K562 (cell line): ENCODE measurements at regions not wholly inside any gene's neighbourhood (a gene's known extent, or its start where the extent isn't known, plus 50 kb on each side); places are given as distances from the start of the nearest gene placed in this dataset.

ENCODE experiments used
- ATAC-seq: fragments of 200-7000 bp; cut with Tn5 transposase; 3 replicates; pipeline ENCODE4 v1.9.1; 2020; ENCODE audit warnings: moderate library complexity
- BruUV-seq: library from RNA; stranded (reverse); fragments of 400-500 nt; replicated peaks from 2 replicates; lab custom pipeline; 2021; lab: Mats Ljungman, UMichigan
- CTCF ChIA-PET: fragments of 300-600 bp; formaldehyde crosslinking; extraction: SDS; loops from one replicate; lab custom pipeline; 2021; ENCODE audit warnings: low intra/inter-chr PET ratio; lab: Yijun Ruan, JAX
- POLR2A ChIA-PET: fragments of 300-600, 350-650 bp; sonication (Branson Sonifier 250); formaldehyde crosslinking; extraction: SDS; loops from one replicate; lab custom pipeline; 2021; ENCODE audit warnings: antibody characterized with exemption, inconsistent platforms; lab: Yijun Ruan, JAX
- DNase-seq, 4 experiments: peaks; one replicate each; pipeline versions ENCODE4 v3.0.0 to v3.0.0-alpha.2; 2011 to 2018; ENCODE audit warnings: low spot score in 3 of 4, mixed read lengths in 3 of 4; ENCODE audit errors: extremely low read depth in 1 of 4
- FAIRE-seq: peaks from 2 replicates; lab custom pipeline; 2011; peaks lifted over from hg19 to GRCh38; lab: Jason Lieb, UNC
- H2AFZ ChIP-seq: 2 replicates; pipeline ENCODE4 v1.6.0; 2011; ENCODE audit warnings: low read depth, low read length, control low read depth, inconsistent platforms
- H3K27ac ChIP-seq: fragments of 200-600 bp; 3 replicates; pipeline ENCODE4 v1.8.0; 2011; ENCODE audit warnings: low read depth, mild to moderate bottlenecking, control low read depth, inconsistent platforms, low read length, moderate library complexity, mixed read lengths; ENCODE audit errors: extremely low read depth
- H3K27me3 ChIP-seq, 2 experiments: fragments of 300-600 bp in 1 of 2; 2 replicates in 1 of 2; 3 replicates in 1 of 2; pipeline versions ENCODE4 v1.6.0 to v1.8.0; 2011; ENCODE audit warnings: inconsistent platforms in 2 of 2, low read length in 2 of 2, mild to moderate bottlenecking in 1 of 2, mixed read lengths in 1 of 2, moderate library complexity in 1 of 2; ENCODE audit not compliant: control insufficient read depth in 2 of 2, insufficient read depth in 2 of 2
- H3K36me3 ChIP-seq: fragments of 300-600 bp; 3 replicates; pipeline ENCODE4 v1.8.0; 2011; ENCODE audit warnings: mild to moderate bottlenecking, low read length, inconsistent platforms; ENCODE audit not compliant: control insufficient read depth, insufficient read depth
- H3K4me1 ChIP-seq, 2 experiments: fragments of 200-600 bp in 1 of 2; replicated peaks in 1 of 2; 2 replicates in 1 of 2; 3 replicates in 1 of 2; pipeline versions ENCODE4 v1.5.1 to v1.8.0; 2011; ENCODE audit warnings: inconsistent platforms in 2 of 2, low read length in 2 of 2, mild to moderate bottlenecking in 1 of 2, mixed read lengths in 1 of 2, moderate library complexity in 1 of 2; ENCODE audit not compliant: control insufficient read depth in 2 of 2, insufficient read depth in 2 of 2
- H3K4me2 ChIP-seq: 2 replicates; pipeline ENCODE4 v1.6.1; 2011; ENCODE audit warnings: low read length, control low read depth, inconsistent platforms, mixed read lengths; ENCODE audit not compliant: insufficient read depth
- H3K4me3 ChIP-seq: fragments of 200-600 bp; sonication (generic), shearing (Covaris generic); 2 replicates; pipeline ENCODE4 v1.5.1; 2016; ENCODE audit warnings: control low read depth, inconsistent platforms
- H3K79me2 ChIP-seq: fragments of 200-600 bp; 3 replicates; pipeline ENCODE4 v1.8.0; 2011; ENCODE audit warnings: low read length, inconsistent platforms; ENCODE audit not compliant: control insufficient read depth, insufficient read depth
- H3K9ac ChIP-seq, 2 experiments: 2 replicates each; pipeline versions ENCODE4 v1.6.0 to v1.6.1; 2011; ENCODE audit warnings: low read depth in 2 of 2, low read length in 2 of 2, control low read depth in 1 of 2, inconsistent platforms in 1 of 2, mild to moderate bottlenecking in 1 of 2, mixed read lengths in 1 of 2; ENCODE audit not compliant: insufficient read depth in 1 of 2
- H3K9me1 ChIP-seq: one replicate; pipeline ENCODE4 v1.6.0; 2011; ENCODE audit warnings: inconsistent platforms, mild to moderate bottlenecking, low read length, moderate library complexity; ENCODE audit not compliant: control insufficient read depth, insufficient read depth
- H3K9me3 ChIP-seq: replicated peaks from 2 replicates; pipeline ENCODE4 v1.5.1; 2011; ENCODE audit warnings: low read depth, low read length, inconsistent platforms; ENCODE audit not compliant: control insufficient read depth, insufficient read depth
- H4K20me1 ChIP-seq: replicated peaks from 2 replicates; pipeline ENCODE4 v1.6.1; 2011; ENCODE audit warnings: low read length, inconsistent platforms, mixed read lengths; ENCODE audit not compliant: control insufficient read depth, insufficient read depth
- CHD4 ChIP-seq: fragments of 200-600 bp; sonication (generic); IDR thresholded peaks from 3 replicates; pipeline ENCODE4 v1.6.1; 2012; ENCODE audit warnings: low read depth, mild to moderate bottlenecking, mixed read lengths, low read length, inconsistent platforms; ENCODE audit not compliant: insufficient read depth, insufficient replicate concordance, poor library complexity, severe bottlenecking
- EP400 ChIP-seq: fragments of 450-650 bp; IDR thresholded peaks from 2 replicates; pipeline ENCODE4 v1.6.1; 2017; ENCODE audit warnings: antibody characterized with exemption, mild to moderate bottlenecking, moderate library complexity
- GATAD2B ChIP-seq: fragments of 450-650 bp; IDR thresholded peaks from 2 replicates; pipeline ENCODE4 v1.6.1; 2017; ENCODE audit warnings: mild to moderate bottlenecking, borderline replicate concordance
- HNRNPH1 ChIP-seq: fragments of 200-400 bp; formaldehyde crosslinking; optimal IDR thresholded peaks from 2 replicates; pipeline ENCODE3; 2017; ENCODE audit warnings: low read depth, mild to moderate bottlenecking, low read length, moderate library complexity
- KLF6 ChIP-seq: fragments of 250-450 bp; sonication (Bioruptor Pico); IDR thresholded peaks from 2 replicates; pipeline ENCODE4 v1.4.0; 2020; ENCODE audit warnings: mild to moderate bottlenecking, moderate library complexity, borderline replicate concordance
- MECOM ChIP-seq: fragments of 250-450 bp; sonication (Bioruptor Pico); IDR thresholded peaks from 2 replicates; pipeline ENCODE4 v1.8.0; 2022; ENCODE audit warnings: inconsistent platforms
- MEF2A ChIP-seq: IDR thresholded peaks from 2 replicates; pipeline ENCODE4 v1.6.1; 2011; ENCODE audit warnings: low read depth, mild to moderate bottlenecking, low read length, moderate library complexity; ENCODE audit not compliant: control insufficient read depth
- PHF20 ChIP-seq: fragments of 450-650 bp; IDR thresholded peaks from 2 replicates; pipeline ENCODE4 v1.6.1; 2018; ENCODE audit not compliant: partially characterized antibody
- PTTG1 ChIP-seq: fragments of 450-650 bp; IDR thresholded peaks from 2 replicates; pipeline ENCODE4 v1.6.1; 2016; ENCODE audit warnings: low read depth, mild to moderate bottlenecking, missing genetic modification characterization, missing compliant biosample characterization
- RBM17 ChIP-seq: fragments of 200-400 bp; formaldehyde crosslinking; IDR thresholded peaks from 2 replicates; pipeline ENCODE4 v1.6.1; 2017; ENCODE audit warnings: low read depth, mild to moderate bottlenecking, low read length, borderline replicate concordance
- SOX6 ChIP-seq: fragments of 450-650 bp; IDR thresholded peaks from 2 replicates; pipeline ENCODE4 v1.6.1; 2014; ENCODE audit warnings: mild to moderate bottlenecking
- STAT5B ChIP-seq: fragments of 250-450 bp; sonication (Bioruptor Pico); IDR thresholded peaks from 2 replicates; pipeline ENCODE4 v1.8.0; 2021; ENCODE audit warnings: mild to moderate bottlenecking, inconsistent platforms
- WHSC1 ChIP-seq: IDR thresholded peaks from one replicate; pipeline ENCODE4 v1.6.1; 2012; ENCODE audit warnings: low read length, control low read depth, inconsistent platforms
- XRCC4 ChIP-seq: IDR thresholded peaks from one replicate; pipeline ENCODE4 v1.6.1; 2011; ENCODE audit not compliant: insufficient read depth, insufficient read length; ENCODE audit errors: extremely low read depth
- ZFP36 ChIP-seq: fragments of 150-350 bp; IDR thresholded peaks from 2 replicates; pipeline ENCODE4 v1.6.1; 2018; ENCODE audit warnings: low read length, low read depth; ENCODE audit not compliant: partially characterized antibody
- ZNF197 ChIP-seq: fragments of 200-800 bp; sonication (Bioruptor generic); IDR thresholded peaks from 2 replicates; pipeline ENCODE4 v1.6.1; 2016; ENCODE audit warnings: low read depth, missing genetic modification characterization, missing compliant biosample characterization
- ZNF507 ChIP-seq: conservative IDR thresholded peaks from 2 replicates; pipeline ENCODE4 v1.6.1; 2017; ENCODE audit warnings: missing genetic modification characterization, missing compliant biosample characterization
- WGBS: fragments of 100-300 bp; shearing (Covaris generic); methylation state at CpG from one replicate; pipeline ENCODE4 v1.1.6; 2016; ENCODE audit warnings: low coverage, mixed read lengths; ENCODE audit not compliant: insufficient coverage; ENCODE audit errors: missing lambda C conversion rate; 5-methylcytosine and 5-hydroxymethylcytosine counted together
- in situ Hi-C: fragments of 300-500 bp; cut with MboI; formaldehyde crosslinking; loops from 4 replicates; pipeline ENCODE4 v1.15.0; 2018; ENCODE audit warnings: inconsistent platforms, mixed read lengths
- intact Hi-C: fragments of 100-400 bp; cut with micrococcal nuclease; formaldehyde crosslinking; loops from 2 replicates; pipeline ENCODE4 v1.14.2; 2022
- TF ChIP-seq, protein P1 (sequence below): fragments of 250-450 bp; sonication (Bioruptor Pico); IDR thresholded peaks from 2 replicates; pipeline ENCODE4 v1.4.0; 2020; ENCODE audit warnings: borderline replicate concordance
- TF ChIP-seq, protein P2 (sequence below): fragments of 450-650 bp; formaldehyde crosslinking; IDR thresholded peaks from 2 replicates; pipeline ENCODE4 v1.4.0; 2020; ENCODE audit warnings: mild to moderate bottlenecking, mixed read lengths

DNA sequence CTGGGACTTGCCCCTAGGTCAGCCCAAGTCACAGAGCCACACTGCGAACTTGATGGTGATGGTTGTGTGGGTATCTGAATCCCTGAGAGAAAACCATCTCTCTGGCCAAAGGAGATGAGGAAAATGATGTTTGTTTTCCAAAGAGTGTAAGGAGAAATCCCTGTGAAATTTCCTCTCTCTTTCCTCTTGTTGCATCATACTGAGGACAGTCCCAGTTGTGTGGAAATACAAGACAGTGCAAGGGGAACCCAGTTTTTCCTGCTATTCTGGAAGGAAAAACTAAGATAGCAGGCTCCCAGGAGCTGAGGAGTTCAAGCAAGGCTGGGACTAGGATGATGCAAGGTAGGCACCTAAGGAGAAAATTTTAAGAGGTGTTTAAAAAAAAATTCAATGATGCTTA lies 86.8 kb upstream of the TOM1L1 start (continued):
- TF ChIP-seq ZFP36 (no peak), ZNF507 (tag) (no peak), GATAD2B (no peak), ZNF197 (CRISPR knock-in tag) (no peak), HNRNPH1 (no peak), KLF6 (no peak)

DNA sequence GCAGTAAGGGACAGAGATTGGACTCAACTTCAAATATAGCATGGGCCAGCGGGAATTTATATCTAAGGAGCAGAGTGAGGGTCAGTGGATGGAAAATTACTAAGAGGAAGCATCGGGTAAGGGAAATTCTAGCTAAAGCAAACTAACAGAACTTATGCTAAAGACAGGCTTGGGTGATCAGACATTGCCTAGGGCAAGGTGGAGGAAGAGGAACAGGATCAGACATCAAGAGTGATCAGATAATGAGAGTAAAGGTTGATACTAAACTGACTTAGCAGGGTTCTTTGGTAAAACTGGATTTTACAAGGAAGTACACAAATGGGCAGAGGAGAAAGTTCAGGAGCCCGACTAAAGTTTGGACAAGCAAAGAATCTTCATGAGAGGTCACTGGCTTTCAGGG lies 86.3 kb upstream of the TOM1L1 start:
- no peak overlapping the region for H3K4me2 ChIP-seq
- DNase-seq (no peak), ATAC-seq (no peak), FAIRE-seq (no peak)
- H3K9me3 ChIP-seq, result no peaks in the 10 kb centered on the region
- no peak overlapping the region for H2AFZ ChIP-seq
- H3K4me3 ChIP-seq, result no peak overlapping the region
- no peaks in the 10 kb centered on the region for H3K27me3 ChIP-seq
- H3K27ac ChIP-seq, result no peak overlapping the region
- H3K9ac ChIP-seq, result no peak overlapping the region
- no peaks in the 10 kb centered on the region for H3K79me2 ChIP-seq
- CTCF ChIA-PET, result no interaction called here
- no peaks in the 10 kb centered on the region for H3K9me1 ChIP-seq
- H3K36me3 ChIP-seq, result no peaks in the 10 kb centered on the region
- TF ChIP-seq EP400, result no peak
- no peak for TF ChIP-seq SOX6
- no peak for TF ChIP-seq RBM17
- TF ChIP-seq WHSC1, result no peak
- TF ChIP-seq, protein P1, sequence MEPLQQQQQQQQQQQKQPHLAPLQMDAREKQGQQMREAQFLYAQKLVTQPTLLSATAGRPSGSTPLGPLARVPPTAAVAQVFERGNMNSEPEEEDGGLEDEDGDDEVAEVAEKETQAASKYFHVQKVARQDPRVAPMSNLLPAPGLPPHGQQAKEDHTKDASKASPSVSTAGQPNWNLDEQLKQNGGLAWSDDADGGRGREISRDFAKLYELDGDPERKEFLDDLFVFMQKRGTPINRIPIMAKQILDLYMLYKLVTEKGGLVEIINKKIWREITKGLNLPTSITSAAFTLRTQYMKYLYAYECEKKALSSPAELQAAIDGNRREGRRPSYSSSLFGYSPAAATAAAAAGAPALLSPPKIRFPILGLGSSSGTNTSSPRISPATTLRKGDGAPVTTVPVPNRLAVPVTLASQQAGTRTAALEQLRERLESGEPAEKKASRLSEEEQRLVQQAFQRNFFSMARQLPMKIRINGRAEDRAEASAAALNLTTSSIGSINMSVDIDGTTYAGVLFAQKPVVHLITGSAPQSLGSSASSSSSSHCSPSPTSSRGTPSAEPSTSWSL (CRISPR knock-in tag), result no peak
- TF ChIP-seq CHD4, result no peak
- no peak for TF ChIP-seq PHF20
- TF ChIP-seq MECOM, result no peak
- TF ChIP-seq, protein P2, sequence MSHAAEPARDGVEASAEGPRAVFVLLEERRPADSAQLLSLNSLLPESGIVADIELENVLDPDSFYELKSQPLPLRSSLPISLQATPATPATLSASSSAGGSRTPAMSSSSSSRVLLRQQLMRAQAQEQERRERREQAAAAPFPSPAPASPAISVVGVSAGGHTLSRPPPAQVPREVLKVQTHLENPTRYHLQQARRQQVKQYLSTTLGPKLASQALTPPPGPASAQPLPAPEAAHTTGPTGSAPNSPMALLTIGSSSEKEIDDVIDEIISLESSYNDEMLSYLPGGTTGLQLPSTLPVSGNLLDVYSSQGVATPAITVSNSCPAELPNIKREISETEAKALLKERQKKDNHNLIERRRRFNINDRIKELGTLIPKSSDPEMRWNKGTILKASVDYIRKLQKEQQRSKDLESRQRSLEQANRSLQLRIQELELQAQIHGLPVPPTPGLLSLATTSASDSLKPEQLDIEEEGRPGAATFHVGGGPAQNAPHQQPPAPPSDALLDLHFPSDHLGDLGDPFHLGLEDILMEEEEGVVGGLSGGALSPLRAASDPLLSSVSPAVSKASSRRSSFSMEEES (CRISPR knock-in tag), result no peak
- TF ChIP-seq MEF2A, result no peak
- TF ChIP-seq XRCC4, result no peak
- TF ChIP-seq STAT5B (CRISPR knock-in tag), result no peak
- no peak for TF ChIP-seq PTTG1
- TF ChIP-seq, all 486 proteins: peak for 0
- 4% methylated on average over 3 of the region's 3 CpGs for WGBS
- no peaks in the 10 kb centered on the region for H4K20me1 ChIP-seq
- POLR2A ChIA-PET, result no interaction called here
- BruUV-seq, result no TSS peak
- in situ Hi-C loops (no loop called here), intact Hi-C loops (no loop called here)
- H3K4me1 ChIP-seq, result no peaks in the 10 kb centered on the region
